ENCODE measurements at regions not wholly inside any gene's neighbourhood (a gene's known extent, or its start where the extent isn't known, plus 50 kb on each side); places are given as distances from the start of the nearest gene placed in this dataset.

- H3K27me3 Mint-ChIP-seq (ENCODE audit: unreplicated experiment): peaks cover 56% of the 10 kb centered on the region
Observed at GRCh38 chr9:126240835-126241234, 85.8 kb upstream of the MVB12B start.

GRCh38 chr9:126248680-126249079 lies 77.9 kb upstream of the MVB12B start:
- Mint-ChIP-seq H3K27ac (ENCODE audit: unreplicated experiment) (no peak overlapping the region), H3K9me3 (ENCODE audit: low read depth, unreplicated experiment) (peaks cover 11% of the 10 kb centered on the region), H3K4me1 (ENCODE audit: low read depth, unreplicated experiment) (no peaks in the 10 kb centered on the region), H3K36me3 (ENCODE audit: insufficient read depth, unreplicated experiment) (no peaks in the 10 kb centered on the region), H3K4me3 (ENCODE audit: low read depth, unreplicated experiment) (no peak overlapping the region), H3K27me3 (ENCODE audit: unreplicated experiment) (peaks cover 64% of the 10 kb centered on the region)
- no peak for DNase-seq
- intact Hi-C loops (cut with micrococcal nuclease; ENCODE audit: unreplicated experiment): no loop called here
- no TSS peak for BruUV-seq (replicated peaks)
- CTCF ChIA-PET: no interaction called here
- TF ChIP-seq, protein P1, sequence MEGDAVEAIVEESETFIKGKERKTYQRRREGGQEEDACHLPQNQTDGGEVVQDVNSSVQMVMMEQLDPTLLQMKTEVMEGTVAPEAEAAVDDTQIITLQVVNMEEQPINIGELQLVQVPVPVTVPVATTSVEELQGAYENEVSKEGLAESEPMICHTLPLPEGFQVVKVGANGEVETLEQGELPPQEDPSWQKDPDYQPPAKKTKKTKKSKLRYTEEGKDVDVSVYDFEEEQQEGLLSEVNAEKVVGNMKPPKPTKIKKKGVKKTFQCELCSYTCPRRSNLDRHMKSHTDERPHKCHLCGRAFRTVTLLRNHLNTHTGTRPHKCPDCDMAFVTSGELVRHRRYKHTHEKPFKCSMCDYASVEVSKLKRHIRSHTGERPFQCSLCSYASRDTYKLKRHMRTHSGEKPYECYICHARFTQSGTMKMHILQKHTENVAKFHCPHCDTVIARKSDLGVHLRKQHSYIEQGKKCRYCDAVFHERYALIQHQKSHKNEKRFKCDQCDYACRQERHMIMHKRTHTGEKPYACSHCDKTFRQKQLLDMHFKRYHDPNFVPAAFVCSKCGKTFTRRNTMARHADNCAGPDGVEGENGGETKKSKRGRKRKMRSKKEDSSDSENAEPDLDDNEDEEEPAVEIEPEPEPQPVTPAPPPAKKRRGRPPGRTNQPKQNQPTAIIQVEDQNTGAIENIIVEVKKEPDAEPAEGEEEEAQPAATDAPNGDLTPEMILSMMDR (IDR thresholded peaks at IDR 0.05; ENCODE audit: unreplicated experiment): no peak

More at GRCh38 chr9:126240835-126241234, 85.8 kb upstream of the MVB12B start:
- Mint-ChIP-seq H3K36me3 (ENCODE audit: insufficient read depth, unreplicated experiment) (no peaks in the 10 kb centered on the region), H3K27ac (ENCODE audit: unreplicated experiment) (no peak overlapping the region), H3K9me3 (ENCODE audit: low read depth, unreplicated experiment) (peaks cover 11% of the 10 kb centered on the region), H3K4me3 (ENCODE audit: low read depth, unreplicated experiment) (no peak overlapping the region), H3K4me1 (ENCODE audit: low read depth, unreplicated experiment) (no peaks in the 10 kb centered on the region)
- no TSS peak for BruUV-seq (replicated peaks)
- intact Hi-C loops (cut with micrococcal nuclease; ENCODE audit: unreplicated experiment): no loop called here
- TF ChIP-seq, protein P1 (IDR thresholded peaks at IDR 0.05; ENCODE audit: unreplicated experiment): no peak
- DNase-seq: no peak
- CTCF ChIA-PET: no interaction called here

- TF ChIP-seq, protein P1 (IDR thresholded peaks at IDR 0.05; ENCODE audit: unreplicated experiment): no peak
- intact Hi-C loops (cut with micrococcal nuclease; ENCODE audit: unreplicated experiment): no loop called here
- Mint-ChIP-seq H3K9me3 (ENCODE audit: low read depth, unreplicated experiment) (no peaks in the 10 kb centered on the region), H3K4me3 (ENCODE audit: low read depth, unreplicated experiment) (no peak overlapping the region), H3K36me3 (ENCODE audit: insufficient read depth, unreplicated experiment) (no peaks in the 10 kb centered on the region), H3K4me1 (ENCODE audit: low read depth, unreplicated experiment) (no peaks in the 10 kb centered on the region), H3K27ac (ENCODE audit: unreplicated experiment) (no peak overlapping the region), H3K27me3 (ENCODE audit: unreplicated experiment) (peaks cover 60% of the 10 kb centered on the region)
- no TSS peak for BruUV-seq (replicated peaks)
- no peak for DNase-seq
- CTCF ChIA-PET: no interaction called here
Observed at GRCh38 chr9:126261584-126262356, 64.9 kb upstream of the MVB12B start.

DNA sequence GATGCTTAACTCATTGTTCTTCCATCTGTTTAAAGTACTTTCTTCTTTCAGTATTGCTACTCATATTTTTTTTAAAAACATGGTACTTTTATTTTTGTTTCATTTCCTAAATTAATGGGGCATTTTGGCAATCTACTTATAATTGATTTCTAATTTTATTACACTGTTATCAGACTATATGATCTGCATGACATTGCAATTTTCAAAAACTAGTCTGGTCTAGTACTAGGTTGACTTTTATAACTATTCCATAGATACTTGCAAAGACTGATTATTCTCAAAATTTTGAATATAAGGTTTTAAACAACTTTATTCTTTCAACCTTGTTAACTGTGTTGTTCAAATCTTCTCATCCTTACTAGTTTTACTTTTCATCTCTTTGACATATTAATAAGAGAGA lies 63.9 kb upstream of the MVB12B start:
- no TSS peak for BruUV-seq (replicated peaks)
- CTCF ChIA-PET: no interaction called here
- no peaks in the 10 kb centered on the region for H3K36me3 Mint-ChIP-seq (ENCODE audit: insufficient read depth, unreplicated experiment)

More for the DNA sequence above, 63.9 kb upstream of the MVB12B start:
- Mint-ChIP-seq H3K27ac (ENCODE audit: unreplicated experiment) (no peak overlapping the region), H3K4me1 (ENCODE audit: low read depth, unreplicated experiment) (no peaks in the 10 kb centered on the region), H3K4me3 (ENCODE audit: low read depth, unreplicated experiment) (no peak overlapping the region), H3K27me3 (ENCODE audit: unreplicated experiment) (peaks cover 60% of the 10 kb centered on the region), H3K9me3 (ENCODE audit: low read depth, unreplicated experiment) (no peaks in the 10 kb centered on the region)
- intact Hi-C loops (cut with micrococcal nuclease; ENCODE audit: unreplicated experiment): no loop called here
- no peak for DNase-seq
- TF ChIP-seq, protein P1 (IDR thresholded peaks at IDR 0.05; ENCODE audit: unreplicated experiment): no peak
